ENCODE measurements at regions not wholly inside any gene's neighbourhood (a gene's known extent, or its start where the extent isn't known, plus 50 kb on each side); places are given as distances from the start of the nearest gene placed in this dataset.

GRCh38 chr13:31962731-31963370 is 68.7 kb upstream of the FRY start:
- H3K9me3 ChIP-seq (ENCODE audit: control insufficient read depth, insufficient read depth, low read length): peaks cover 4% of the 10 kb centered on the region; the same call in 1 of the 2 replicates
- H3K4me1 ChIP-seq (ENCODE audit: control insufficient read depth, insufficient read depth, low read length): no peaks in the 10 kb centered on the region
- no peaks in the 10 kb centered on the region for H3K27me3 ChIP-seq (ENCODE audit: control insufficient read depth, insufficient read depth, low read length)
- no peak overlapping the region for H3K9ac ChIP-seq (ENCODE audit: low read depth, low read length)
- H3K36me3 ChIP-seq (ENCODE audit: control insufficient read depth, insufficient read depth, low read length): no peaks in the 10 kb centered on the region
- no peak overlapping the region for H3K4me3 ChIP-seq (ENCODE audit: low read depth, low read length)
- no peak overlapping the region for H3K27ac ChIP-seq (ENCODE audit: low read depth, low read length)

GRCh38 chr13:31963631-31964030 is 67.9 kb upstream of the FRY start:
- Histone ChIP-seq H3K9me3 (ENCODE audit: control insufficient read depth, insufficient read depth, low read length) (no peaks in the 10 kb centered on the region), H3K27me3 (ENCODE audit: control insufficient read depth, insufficient read depth, low read length) (no peaks in the 10 kb centered on the region), H3K27ac (ENCODE audit: low read depth, low read length) (no peak overlapping the region), H3K4me1 (ENCODE audit: control insufficient read depth, insufficient read depth, low read length) (no peaks in the 10 kb centered on the region), H3K36me3 (ENCODE audit: control insufficient read depth, insufficient read depth, low read length) (no peaks in the 10 kb centered on the region), H3K4me3 (ENCODE audit: low read depth, low read length) (no peak overlapping the region), H3K9ac (ENCODE audit: low read depth, low read length) (no peak overlapping the region)

- Histone ChIP-seq H3K27ac (ENCODE audit: low read depth, low read length) (no peak overlapping the region), H3K4me3 (ENCODE audit: low read depth, low read length) (no peak overlapping the region), H3K36me3 (ENCODE audit: control insufficient read depth, insufficient read depth, low read length) (no peaks in the 10 kb centered on the region), H3K9ac (ENCODE audit: low read depth, low read length) (no peak overlapping the region), H3K9me3 (ENCODE audit: control insufficient read depth, insufficient read depth, low read length) (no peaks in the 10 kb centered on the region), H3K27me3 (ENCODE audit: control insufficient read depth, insufficient read depth, low read length) (no peaks in the 10 kb centered on the region), H3K4me1 (ENCODE audit: control insufficient read depth, insufficient read depth, low read length) (no peaks in the 10 kb centered on the region)
Observed at GRCh38 chr13:31964168-31964567, 67.4 kb upstream of the FRY start.

- no peak overlapping the region for H3K9ac ChIP-seq (ENCODE audit: low read depth, low read length)
- H3K9me3 ChIP-seq (ENCODE audit: control insufficient read depth, insufficient read depth, low read length): no peaks in the 10 kb centered on the region
- no peak overlapping the region for H3K27ac ChIP-seq (ENCODE audit: low read depth, low read length)
- H3K36me3 ChIP-seq (ENCODE audit: control insufficient read depth, insufficient read depth, low read length): no peaks in the 10 kb centered on the region
- no peaks in the 10 kb centered on the region for H3K4me1 ChIP-seq (ENCODE audit: control insufficient read depth, insufficient read depth, low read length)
- H3K27me3 ChIP-seq (ENCODE audit: control insufficient read depth, insufficient read depth, low read length): no peaks in the 10 kb centered on the region
- H3K4me3 ChIP-seq (ENCODE audit: low read depth, low read length): no peak overlapping the region
Observed at GRCh38 chr13:31965361-31966066, 66.1 kb upstream of the FRY start.

GRCh38 chr13:31967155-31967554 is 64.4 kb upstream of the FRY start:
- H3K36me3 ChIP-seq (ENCODE audit: control insufficient read depth, insufficient read depth, low read length): no peaks in the 10 kb centered on the region
- H3K9ac ChIP-seq (ENCODE audit: low read depth, low read length): no peak overlapping the region
- H3K4me1 ChIP-seq (ENCODE audit: control insufficient read depth, insufficient read depth, low read length): no peaks in the 10 kb centered on the region
- H3K4me3 ChIP-seq (ENCODE audit: low read depth, low read length): no peak overlapping the region
- no peak overlapping the region for H3K27ac ChIP-seq (ENCODE audit: low read depth, low read length)
- H3K27me3 ChIP-seq (ENCODE audit: control insufficient read depth, insufficient read depth, low read length): no peaks in the 10 kb centered on the region
- no peaks in the 10 kb centered on the region for H3K9me3 ChIP-seq (ENCODE audit: control insufficient read depth, insufficient read depth, low read length)

GRCh38 chr13:31968473-31968872 is 63.1 kb upstream of the FRY start:
- Histone ChIP-seq H3K4me3 (ENCODE audit: low read depth, low read length) (no peak overlapping the region), H3K27ac (ENCODE audit: low read depth, low read length) (no peak overlapping the region), H3K27me3 (ENCODE audit: control insufficient read depth, insufficient read depth, low read length) (no peaks in the 10 kb centered on the region), H3K4me1 (ENCODE audit: control insufficient read depth, insufficient read depth, low read length) (no peaks in the 10 kb centered on the region), H3K36me3 (ENCODE audit: control insufficient read depth, insufficient read depth, low read length) (no peaks in the 10 kb centered on the region), H3K9ac (ENCODE audit: low read depth, low read length) (no peak overlapping the region), H3K9me3 (ENCODE audit: control insufficient read depth, insufficient read depth, low read length) (no peaks in the 10 kb centered on the region)

GRCh38 chr13:31970231-31970930 is 61.2 kb upstream of the FRY start:
- Histone ChIP-seq H3K36me3 (ENCODE audit: control insufficient read depth, insufficient read depth, low read length) (no peaks in the 10 kb centered on the region), H3K4me1 (ENCODE audit: control insufficient read depth, insufficient read depth, low read length) (no peaks in the 10 kb centered on the region), H3K27ac (ENCODE audit: low read depth, low read length) (no peak overlapping the region), H3K9ac (ENCODE audit: low read depth, low read length) (no peak overlapping the region), H3K4me3 (ENCODE audit: low read depth, low read length) (no peak overlapping the region), H3K9me3 (ENCODE audit: control insufficient read depth, insufficient read depth, low read length) (no peaks in the 10 kb centered on the region), H3K27me3 (ENCODE audit: control insufficient read depth, insufficient read depth, low read length) (no peaks in the 10 kb centered on the region)

GRCh38 chr13:31972453-31972852 is 59.1 kb upstream of the FRY start:
- H3K36me3 ChIP-seq (ENCODE audit: control insufficient read depth, insufficient read depth, low read length): no peaks in the 10 kb centered on the region
- H3K9me3 ChIP-seq (ENCODE audit: control insufficient read depth, insufficient read depth, low read length): no peaks in the 10 kb centered on the region
- no peak overlapping the region for H3K4me3 ChIP-seq (ENCODE audit: low read depth, low read length)
- no peak overlapping the region for H3K9ac ChIP-seq (ENCODE audit: low read depth, low read length)
- no peak overlapping the region for H3K27ac ChIP-seq (ENCODE audit: low read depth, low read length)
- H3K27me3 ChIP-seq (ENCODE audit: control insufficient read depth, insufficient read depth, low read length): no peaks in the 10 kb centered on the region
- no peaks in the 10 kb centered on the region for H3K4me1 ChIP-seq (ENCODE audit: control insufficient read depth, insufficient read depth, low read length)

GRCh38 chr13:31978021-31978420 is 53.6 kb upstream of the FRY start:
- H3K9ac ChIP-seq (ENCODE audit: low read depth, low read length): no peak overlapping the region
- no peaks in the 10 kb centered on the region for H3K36me3 ChIP-seq (ENCODE audit: control insufficient read depth, insufficient read depth, low read length)
- H3K9me3 ChIP-seq (ENCODE audit: control insufficient read depth, insufficient read depth, low read length): no peaks in the 10 kb centered on the region
- H3K4me1 ChIP-seq (ENCODE audit: control insufficient read depth, insufficient read depth, low read length): no peaks in the 10 kb centered on the region
- no peak overlapping the region for H3K27ac ChIP-seq (ENCODE audit: low read depth, low read length)
- no peaks in the 10 kb centered on the region for H3K27me3 ChIP-seq (ENCODE audit: control insufficient read depth, insufficient read depth, low read length)
- no peak overlapping the region for H3K4me3 ChIP-seq (ENCODE audit: low read depth, low read length)

- Histone ChIP-seq H3K36me3 (ENCODE audit: control insufficient read depth, insufficient read depth, low read length) (no peaks in the 10 kb centered on the region), H3K27me3 (ENCODE audit: control insufficient read depth, insufficient read depth, low read length) (no peaks in the 10 kb centered on the region), H3K27ac (ENCODE audit: low read depth, low read length) (no peak overlapping the region), H3K9me3 (ENCODE audit: control insufficient read depth, insufficient read depth, low read length) (no peaks in the 10 kb centered on the region), H3K4me3 (ENCODE audit: low read depth, low read length) (no peak overlapping the region), H3K4me1 (ENCODE audit: control insufficient read depth, insufficient read depth, low read length) (no peaks in the 10 kb centered on the region), H3K9ac (ENCODE audit: low read depth, low read length) (no peak overlapping the region)
Observed at GRCh38 chr13:31980830-31981229, 50.7 kb upstream of the FRY start.

All from HUES48 (cell line).